Activated CD8-positive, alpha-beta memory T cell treated with anti-CD3 and anti-CD28 coated beads for 36 hours (primary cell): ENCODE measurements at regions not wholly inside any gene's neighbourhood (a gene's known extent, or its start where the extent isn't known, plus 50 kb on each side); places are given as distances from the start of the nearest gene placed in this dataset.
"Not testable (repeated sequence)": the region's sequence is repeated elsewhere in the genome, so short reads cannot be mapped to it uniquely, and the experiment has no call there.

Experiments
- CTCF ChIA-PET: fragments of 350-600 bp; sonication (Branson Sonifier 250); formaldehyde crosslinking; loops from one replicate; lab custom pipeline; 2021; ENCODE audit warnings: antibody characterized with exemption; lab: Charles Lee
- POLR2A ChIA-PET: fragments of 350-600 bp; sonication (Branson Sonifier 250); formaldehyde crosslinking; loops from one replicate; lab custom pipeline; 2021; ENCODE audit warnings: antibody characterized with exemption; lab: Charles Lee

- ChIA-PET POLR2A (no interaction called here), CTCF (no interaction called here)
Measured at GRCh38 chr12:11973396-11973795, 97.3 kb upstream of the BCL2L14 start.

- ChIA-PET CTCF (no interaction called here), POLR2A (interaction anchor here (0.6 kb wide), 1 partner anchor 8 kb away, joined by 3 read pairs; no protein-coding TSS in a partner anchor)
Measured at GRCh38 chr12:11976005-11976404, 94.7 kb upstream of the BCL2L14 start.

- ChIA-PET POLR2A (interaction anchor here (0.6 to 2.1 kb wide), 4 partner anchors 29 to 732 kb away, joined by 3 to 7 read pairs (median 4); no protein-coding TSS in a partner anchor), CTCF (interaction anchor here (0.9 to 1.2 kb wide), 2 partner anchors 18 to 54 kb away, joined by 4 to 6 read pairs; no protein-coding TSS in a partner anchor)
Measured at GRCh38 chr12:11978726-11979384, 91.9 kb upstream of the BCL2L14 start.

- ChIA-PET POLR2A (interaction anchor here (1.8 to 2.7 kb wide), 3 partner anchors 28 to 30 kb away, joined by 4 to 19 read pairs (median 7); no protein-coding TSS in a partner anchor), CTCF (no interaction called here)
Measured at GRCh38 chr12:11980115-11980514, 90.6 kb upstream of the BCL2L14 start.

- POLR2A ChIA-PET, result interaction anchor here (0.6 to 2.7 kb wide), 4 partner anchors 27 to 332 kb away, joined by 3 to 19 read pairs (median 4); partner anchors contain the start of gene ETV6
Measured at GRCh38 chr12:11981121-11981733, 89.5 kb upstream of the BCL2L14 start.

GRCh38 chr12:11984417-11984816, 86.3 kb upstream of the BCL2L14 start:
- ChIA-PET POLR2A (interaction anchor here (0.7 kb wide), 2 partner anchors 19 to 23 kb away, joined by 3 to 4 read pairs; no protein-coding TSS in a partner anchor), CTCF (interaction anchor here (1.1 to 1.6 kb wide), 3 partner anchors 27 to 378 kb away, joined by 3 to 5 read pairs (median 4); no protein-coding TSS in a partner anchor)

More at GRCh38 chr12:11981121-11981733, 89.5 kb upstream of the BCL2L14 start:
- CTCF ChIA-PET, result interaction anchor here (1.1 to 1.7 kb wide), 4 partner anchors 27 to 52 kb away, joined by 3 to 6 read pairs (median 4); no protein-coding TSS in a partner anchor

GRCh38 chr12:11986165-11986564, 84.6 kb upstream of the BCL2L14 start:
- CTCF ChIA-PET, result no interaction called here

GRCh38 chr12:11987901-11988300, 82.8 kb upstream of the BCL2L14 start:
- CTCF ChIA-PET, result no interaction called here
- POLR2A ChIA-PET, result no interaction called here

More at GRCh38 chr12:11986165-11986564, 84.6 kb upstream of the BCL2L14 start:
- POLR2A ChIA-PET, result no interaction called here

GRCh38 chr12:11991604-11992003, 79.1 kb upstream of the BCL2L14 start:
- POLR2A ChIA-PET, result no interaction called here
- CTCF ChIA-PET, result no interaction called here

GRCh38 chr12:11992515-11992914, 78.2 kb upstream of the BCL2L14 start:
- ChIA-PET CTCF (no interaction called here), POLR2A (no interaction called here)

- POLR2A ChIA-PET, CTCF ChIA-PET: not testable (repeated sequence)
Measured at GRCh38 chr12:11998307-11998943, 72.3 kb upstream of the BCL2L14 start.

GRCh38 chr12:11998944-11999315, 71.8 kb upstream of the BCL2L14 start:
- POLR2A ChIA-PET, result interaction anchor here (0.7 kb wide), 1 partner anchor 335 kb away, joined by 12 read pairs; no protein-coding TSS in a partner anchor
- CTCF ChIA-PET, result no interaction called here

- POLR2A ChIA-PET, result interaction anchor here (0.6 kb wide), 1 partner anchor 20 kb away, joined by 4 read pairs; no protein-coding TSS in a partner anchor
- CTCF ChIA-PET, result interaction anchor here (0.6 kb wide), 1 partner anchor 101 kb away, joined by 3 read pairs; no protein-coding TSS in a partner anchor
Measured at GRCh38 chr12:12003609-12004008, 67.1 kb upstream of the BCL2L14 start.

GRCh38 chr12:12004524-12004923, 66.2 kb upstream of the BCL2L14 start:
- ChIA-PET POLR2A (no interaction called here), CTCF (no interaction called here)

- POLR2A ChIA-PET, result interaction anchor here (0.6 to 1.3 kb wide), 4 partner anchors 26 to 358 kb away, joined by 3 to 7 read pairs (median 4); partner anchors contain the start of gene ETV6
- CTCF ChIA-PET, result interaction anchor here (0.7 to 5.3 kb wide), 6 partner anchors 11 to 729 kb away, joined by 3 to 34 read pairs (median 4); no protein-coding TSS in a partner anchor
Measured at GRCh38 chr12:12007001-12007712, 63.6 kb upstream of the BCL2L14 start.

GRCh38 chr12:12007713-12008231, 63.0 kb upstream of the BCL2L14 start:
- POLR2A ChIA-PET, result interaction anchor here (0.6 to 1.3 kb wide), 4 partner anchors 24 to 358 kb away, joined by 3 to 7 read pairs (median 3); partner anchors contain the start of gene ETV6

GRCh38 chr12:12008232-12008850, 62.4 kb upstream of the BCL2L14 start:
- CTCF ChIA-PET, result interaction anchor here (1.0 to 5.3 kb wide), 6 partner anchors 10 to 728 kb away, joined by 3 to 34 read pairs (median 4); no protein-coding TSS in a partner anchor
- POLR2A ChIA-PET, result interaction anchor here (0.6 to 1.3 kb wide), 4 partner anchors 24 to 359 kb away, joined by 3 to 7 read pairs (median 3); partner anchors contain the start of gene ETV6

More at GRCh38 chr12:12007713-12008231, 63.0 kb upstream of the BCL2L14 start:
- CTCF ChIA-PET, result interaction anchor here (1.0 to 5.3 kb wide), 5 partner anchors 10 to 729 kb away, joined by 3 to 34 read pairs (median 3); no protein-coding TSS in a partner anchor
